ENCODE measurements at regions not wholly inside any gene's neighbourhood (a gene's known extent, or its start where the extent isn't known, plus 50 kb on each side); places are given as distances from the start of the nearest gene placed in this dataset.
A peak's percentile ranks its signal among the peaks of the same experiment; 100 is the strongest.

DNA sequence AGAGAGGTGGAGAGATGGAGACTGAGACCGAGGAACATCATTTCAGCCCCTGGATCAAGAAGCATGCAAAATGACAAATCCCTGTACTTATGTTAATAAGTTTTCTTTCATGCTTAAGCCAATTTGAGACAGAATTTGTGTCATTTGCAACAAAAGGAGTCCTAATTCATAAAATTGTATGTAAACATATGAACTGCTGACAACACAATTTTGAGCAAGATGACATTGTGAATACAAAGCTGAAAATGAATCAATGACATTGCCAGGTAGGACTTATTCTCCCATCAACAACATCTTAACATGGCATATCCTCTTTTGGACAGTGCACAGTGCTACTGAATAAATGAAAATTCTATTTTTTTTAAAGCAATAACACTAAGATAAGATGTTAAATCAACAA, 264.0 kb downstream of the WDR11 start:
- TF ChIP-seq, protein P1, sequence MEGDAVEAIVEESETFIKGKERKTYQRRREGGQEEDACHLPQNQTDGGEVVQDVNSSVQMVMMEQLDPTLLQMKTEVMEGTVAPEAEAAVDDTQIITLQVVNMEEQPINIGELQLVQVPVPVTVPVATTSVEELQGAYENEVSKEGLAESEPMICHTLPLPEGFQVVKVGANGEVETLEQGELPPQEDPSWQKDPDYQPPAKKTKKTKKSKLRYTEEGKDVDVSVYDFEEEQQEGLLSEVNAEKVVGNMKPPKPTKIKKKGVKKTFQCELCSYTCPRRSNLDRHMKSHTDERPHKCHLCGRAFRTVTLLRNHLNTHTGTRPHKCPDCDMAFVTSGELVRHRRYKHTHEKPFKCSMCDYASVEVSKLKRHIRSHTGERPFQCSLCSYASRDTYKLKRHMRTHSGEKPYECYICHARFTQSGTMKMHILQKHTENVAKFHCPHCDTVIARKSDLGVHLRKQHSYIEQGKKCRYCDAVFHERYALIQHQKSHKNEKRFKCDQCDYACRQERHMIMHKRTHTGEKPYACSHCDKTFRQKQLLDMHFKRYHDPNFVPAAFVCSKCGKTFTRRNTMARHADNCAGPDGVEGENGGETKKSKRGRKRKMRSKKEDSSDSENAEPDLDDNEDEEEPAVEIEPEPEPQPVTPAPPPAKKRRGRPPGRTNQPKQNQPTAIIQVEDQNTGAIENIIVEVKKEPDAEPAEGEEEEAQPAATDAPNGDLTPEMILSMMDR (IDR thresholded peaks at IDR 0.05; ENCODE audit: insufficient read depth in 1 of 2, low read depth in 1 of 2, low read length in 1 of 2, severe bottlenecking in 1 of 2, unreplicated experiment in 1 of 2), result no peak
- H3K9me3 Mint-ChIP-seq (ENCODE audit: unreplicated experiment), result peaks cover 33% of the 10 kb centered on the region
- Histone ChIP-seq H3K4me1 (peaks cover 17% of the 10 kb centered on the region), H3K27me3 (replicated peaks; ENCODE audit: control insufficient read depth, insufficient read depth, low read length) (no peaks in the 10 kb centered on the region), H3K4me3 (ENCODE audit: low read depth, low read length) (no peak overlapping the region), H3K9me3 (peaks cover 14% of the 10 kb centered on the region), H3K36me3 (ENCODE audit: control insufficient read depth, insufficient read depth, low read length) (no peaks in the 10 kb centered on the region)
- H3K36me3 Mint-ChIP-seq (ENCODE audit: insufficient read depth, unreplicated experiment), result peaks cover 7% of the 10 kb centered on the region
- POLR2A ChIA-PET, result no interaction called here
- peaks cover 11% of the 10 kb centered on the region for H3K4me1 Mint-ChIP-seq (ENCODE audit: low read depth, unreplicated experiment)
- CTCF ChIA-PET, result no interaction called here
- no peaks in the 10 kb centered on the region for H3K27me3 Mint-ChIP-seq (ENCODE audit: insufficient read depth, unreplicated experiment)
- no peak overlapping the region for H3K27ac Mint-ChIP-seq (ENCODE audit: unreplicated experiment)
- BruUV-seq (replicated peaks), result no TSS peak
- intact Hi-C loops (cut with micrococcal nuclease; ENCODE audit: unreplicated experiment), result no loop called here
- no peak for DNase-seq
- no peak overlapping the region for H3K4me3 Mint-ChIP-seq (ENCODE audit: unreplicated experiment)

DNA sequence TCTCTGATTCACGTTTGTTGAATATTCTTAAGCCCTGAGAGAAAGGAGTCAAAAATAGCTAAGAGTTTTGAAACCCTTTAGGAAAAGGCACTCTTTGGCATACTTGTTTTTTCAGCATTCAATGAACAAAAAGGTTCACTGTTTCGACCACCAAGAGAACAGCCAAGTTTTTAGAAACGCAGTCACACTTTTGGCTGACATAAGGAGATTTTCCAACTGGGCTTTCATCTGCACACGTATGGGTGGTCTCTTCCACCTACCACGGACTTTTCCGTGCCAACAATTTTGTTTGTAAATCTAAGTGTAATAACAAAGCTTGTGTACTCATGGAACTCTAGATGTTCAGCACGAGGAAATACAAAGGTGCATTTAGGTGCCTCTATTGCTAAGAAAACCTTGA, 270.3 kb downstream of the WDR11 start:
- DNase-seq, result no peak
- Histone ChIP-seq H3K4me1 (peaks cover 3% of the 10 kb centered on the region), H3K4me3 (ENCODE audit: low read depth, low read length) (no peak overlapping the region), H3K36me3 (ENCODE audit: control insufficient read depth, insufficient read depth, low read length) (no peaks in the 10 kb centered on the region), H3K9me3 (peaks cover 12% of the 10 kb centered on the region), H3K27me3 (replicated peaks; ENCODE audit: control insufficient read depth, insufficient read depth, low read length) (no peaks in the 10 kb centered on the region)
- CTCF ChIA-PET, result interaction anchor here (0.6 kb wide), 1 partner anchor 125 kb away, joined by 3 read pairs; no protein-coding TSS in a partner anchor
- H3K27ac Mint-ChIP-seq (ENCODE audit: unreplicated experiment), result no peak overlapping the region
- intact Hi-C loops (cut with micrococcal nuclease; ENCODE audit: unreplicated experiment), result no loop called here
- peaks cover 13% of the 10 kb centered on the region for H3K9me3 Mint-ChIP-seq (ENCODE audit: unreplicated experiment)
- POLR2A ChIA-PET, result no interaction called here
- no peaks in the 10 kb centered on the region for H3K4me1 Mint-ChIP-seq (ENCODE audit: low read depth, unreplicated experiment)
- TF ChIP-seq, protein P1 (IDR thresholded peaks at IDR 0.05; ENCODE audit: insufficient read depth in 1 of 2, low read depth in 1 of 2, low read length in 1 of 2, severe bottlenecking in 1 of 2, unreplicated experiment in 1 of 2), result no peak
- BruUV-seq (replicated peaks), result no TSS peak
- no peaks in the 10 kb centered on the region for H3K27me3 Mint-ChIP-seq (ENCODE audit: insufficient read depth, unreplicated experiment)
- H3K4me3 Mint-ChIP-seq (ENCODE audit: unreplicated experiment), result no peak overlapping the region
- no peaks in the 10 kb centered on the region for H3K36me3 Mint-ChIP-seq (ENCODE audit: insufficient read depth, unreplicated experiment)

DNA sequence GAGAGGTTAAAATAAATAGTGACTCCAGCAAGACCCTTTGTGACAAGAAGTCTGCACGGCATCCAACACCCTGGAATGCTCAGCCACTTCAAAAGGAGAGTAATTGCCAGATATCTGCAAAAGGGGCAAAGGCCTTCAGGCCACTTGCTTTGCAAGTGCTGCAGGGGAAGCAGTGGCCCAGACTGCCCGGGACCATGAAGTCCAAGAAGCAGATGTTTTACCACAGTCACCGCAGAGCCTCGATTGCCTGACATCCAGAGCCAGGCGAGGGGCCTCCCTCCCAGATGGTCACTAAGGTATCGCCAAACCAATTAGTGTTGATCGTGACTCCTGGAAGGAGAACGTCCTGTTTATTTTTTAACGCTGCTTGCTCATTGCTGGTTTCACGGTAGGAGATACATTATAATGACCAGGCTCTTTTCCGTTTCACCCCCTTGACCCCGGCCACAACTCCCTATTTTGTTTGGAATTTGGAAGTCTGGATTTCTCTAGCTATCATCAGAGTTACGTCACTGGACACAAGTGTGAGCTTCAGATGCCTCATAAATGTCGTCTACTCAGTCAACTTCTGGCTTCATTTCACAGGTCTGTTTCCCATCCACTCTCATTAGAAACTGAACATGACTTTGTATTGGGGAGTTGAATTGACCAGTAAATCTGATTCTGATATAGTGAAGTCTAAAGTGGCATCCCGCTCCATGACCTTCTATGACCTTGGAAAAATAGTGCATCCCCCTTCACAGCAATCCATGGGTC, 276.2 kb downstream of the WDR11 start:
- intact Hi-C loops (cut with micrococcal nuclease; ENCODE audit: unreplicated experiment), result no loop called here
- BruUV-seq (replicated peaks), result no TSS peak

More for the DNA sequence above, 276.2 kb downstream of the WDR11 start:
- POLR2A ChIA-PET, result no interaction called here
- Mint-ChIP-seq H3K4me3 (ENCODE audit: unreplicated experiment) (no peak overlapping the region), H3K4me1 (ENCODE audit: low read depth, unreplicated experiment) (no peaks in the 10 kb centered on the region), H3K9me3 (ENCODE audit: unreplicated experiment) (no peaks in the 10 kb centered on the region), H3K27ac (ENCODE audit: unreplicated experiment) (peak overlapping the region; percentile 3), H3K36me3 (ENCODE audit: insufficient read depth, unreplicated experiment) (no peaks in the 10 kb centered on the region), H3K27me3 (ENCODE audit: insufficient read depth, unreplicated experiment) (no peaks in the 10 kb centered on the region)
- peak in 1 of 2 experiments; percentile 48 for DNase-seq
- Histone ChIP-seq H3K36me3 (ENCODE audit: control insufficient read depth, insufficient read depth, low read length) (no peaks in the 10 kb centered on the region), H3K4me1 (peaks cover 14% of the 10 kb centered on the region), H3K9me3 (peaks cover 4% of the 10 kb centered on the region; the same call in 1 of the 2 replicates), H3K27me3 (replicated peaks; ENCODE audit: control insufficient read depth, insufficient read depth, low read length) (no peaks in the 10 kb centered on the region), H3K4me3 (ENCODE audit: low read depth, low read length) (no peak overlapping the region)
- TF ChIP-seq, protein P1 (IDR thresholded peaks at IDR 0.05; ENCODE audit: insufficient read depth in 1 of 2, low read depth in 1 of 2, low read length in 1 of 2, severe bottlenecking in 1 of 2, unreplicated experiment in 1 of 2), result no peak
- CTCF ChIA-PET, result no interaction called here
